Endodermal cell (in vitro differentiated cells): ENCODE measurements at regions not wholly inside any gene's neighbourhood (a gene's known extent, or its start where the extent isn't known, plus 50 kb on each side); places are given as distances from the start of the nearest gene placed in this dataset.

Source experiments
- DNase-seq: peaks from one replicate; pipeline ENCODE4 v3.0.0-alpha.2; 2017
- H3K27ac ChIP-seq: 2 replicates; pipeline ENCODE4 v1.5.1; 2013; ENCODE audit warnings: mild to moderate bottlenecking, low read depth, low read length, moderate library complexity
- H3K27me3 ChIP-seq: 2 replicates; pipeline ENCODE4 v1.6.1; 2013; ENCODE audit warnings: mild to moderate bottlenecking, low read length, moderate library complexity; ENCODE audit not compliant: insufficient read depth, control insufficient read depth, poor library complexity, severe bottlenecking
- H3K36me3 ChIP-seq: 2 replicates; pipeline ENCODE4 v1.7.0; 2013; ENCODE audit warnings: mild to moderate bottlenecking, low read length, moderate library complexity; ENCODE audit not compliant: control insufficient read depth, insufficient read depth
- H3K4me1 ChIP-seq: one replicate; pipeline ENCODE4 v1.7.0; 2013; ENCODE audit warnings: low read length; ENCODE audit not compliant: control insufficient read depth, insufficient read depth
- H3K4me3 ChIP-seq: 2 replicates; pipeline ENCODE4 v1.5.1; 2013; ENCODE audit warnings: mild to moderate bottlenecking, low read length, moderate library complexity
- H3K9ac ChIP-seq: 2 replicates; pipeline ENCODE4 v1.6.1; 2013; ENCODE audit warnings: mild to moderate bottlenecking, low read length, moderate library complexity; ENCODE audit not compliant: poor library complexity, severe bottlenecking; ENCODE audit errors: extremely low read depth
- H3K9me3 ChIP-seq: 2 replicates; pipeline ENCODE4 v1.6.1; 2013; ENCODE audit warnings: mild to moderate bottlenecking, low read length, moderate library complexity; ENCODE audit not compliant: control insufficient read depth
- H3K27ac Mint-ChIP-seq: 2 replicates; pipeline ENCODE4 v1.8.0; 2020; ENCODE audit warnings: mixed read lengths
- H3K27me3 Mint-ChIP-seq: 2 replicates; pipeline ENCODE4 v1.8.0; 2021; ENCODE audit warnings: mild to moderate bottlenecking, mixed read lengths; ENCODE audit not compliant: insufficient read depth
- H3K36me3 Mint-ChIP-seq: 2 replicates; pipeline ENCODE4 v1.8.0; 2020; ENCODE audit warnings: low read depth, mixed read lengths
- H3K4me1 Mint-ChIP-seq: 2 replicates; pipeline ENCODE4 v1.8.0; 2020; ENCODE audit warnings: mixed read lengths
- H3K4me3 Mint-ChIP-seq: 2 replicates; pipeline ENCODE4 v1.8.0; 2020; ENCODE audit warnings: mild to moderate bottlenecking, moderate library complexity, mixed read lengths
- H3K9me3 Mint-ChIP-seq: 2 replicates; pipeline ENCODE4 v1.8.0; 2020; ENCODE audit warnings: mild to moderate bottlenecking, mixed read lengths
- CTCF ChIP-seq: fragments of 200-600 bp; sonication (generic); conservative IDR thresholded peaks from 2 replicates; pipeline ENCODE4 v1.5.0; 2021; ENCODE audit warnings: antibody characterized with exemption, mild to moderate bottlenecking
- WGBS, 2 experiments: methylation state at CpG; one replicate each; pipeline versions ENCODE4 v1.1.5 to v1.1.7; 2013; ENCODE audit warnings: missing lambda C conversion rate in 2 of 2, mixed read lengths in 1 of 2; ENCODE audit not compliant: insufficient coverage in 1 of 2, insufficient read length in 1 of 2; 5-methylcytosine and 5-hydroxymethylcytosine counted together

GRCh38 chr20:20932156-20932555, 174.0 kb downstream of the LINC00237 start:
- H3K4me3 Mint-ChIP-seq = no peak overlapping the region
- Histone ChIP-seq H3K9ac (no peak overlapping the region), H3K27me3 (no peaks in the 10 kb centered on the region), H3K4me1 (no peaks in the 10 kb centered on the region), H3K4me3 (no peak overlapping the region), H3K36me3 (no peaks in the 10 kb centered on the region), H3K9me3 (no peaks in the 10 kb centered on the region), H3K27ac (no peak overlapping the region)
- no peaks in the 10 kb centered on the region for H3K4me1 Mint-ChIP-seq
- H3K9me3 Mint-ChIP-seq = no peaks in the 10 kb centered on the region
- TF ChIP-seq CTCF = no peak
- H3K27me3 Mint-ChIP-seq = peaks cover 12% of the 10 kb centered on the region
- 88 to 90% methylated on average over 4 to 5 of the region's 5 CpGs for WGBS, 2 experiments
- no peaks in the 10 kb centered on the region for H3K36me3 Mint-ChIP-seq
- DNase-seq = no peak
- no peak overlapping the region for H3K27ac Mint-ChIP-seq

- Histone ChIP-seq H3K27me3 (no peaks in the 10 kb centered on the region), H3K9ac (no peak overlapping the region), H3K4me3 (no peak overlapping the region), H3K36me3 (no peaks in the 10 kb centered on the region), H3K9me3 (no peaks in the 10 kb centered on the region), H3K4me1 (no peaks in the 10 kb centered on the region), H3K27ac (no peak overlapping the region)
- H3K27me3 Mint-ChIP-seq = peaks cover 12% of the 10 kb centered on the region
- no peak overlapping the region for H3K27ac Mint-ChIP-seq
- TF ChIP-seq CTCF = no peak
- H3K9me3 Mint-ChIP-seq = no peaks in the 10 kb centered on the region
- H3K4me1 Mint-ChIP-seq = no peaks in the 10 kb centered on the region
- no peaks in the 10 kb centered on the region for H3K36me3 Mint-ChIP-seq
- no peak for DNase-seq
- 93 to 100% methylated on average over 3 of the region's 3 CpGs for WGBS, 2 experiments
- H3K4me3 Mint-ChIP-seq = no peak overlapping the region
These were observed 174.5 kb downstream of the LINC00237 start for GRCh38 chr20:20931632-20932031.

- Mint-ChIP-seq H3K9me3 (no peaks in the 10 kb centered on the region), H3K27ac (no peak overlapping the region), H3K36me3 (no peaks in the 10 kb centered on the region), H3K4me1 (no peaks in the 10 kb centered on the region), H3K27me3 (peaks cover 12% of the 10 kb centered on the region), H3K4me3 (no peak overlapping the region)
- no peak for TF ChIP-seq CTCF
- Histone ChIP-seq H3K9me3 (no peaks in the 10 kb centered on the region), H3K9ac (no peak overlapping the region), H3K36me3 (no peaks in the 10 kb centered on the region), H3K27me3 (no peaks in the 10 kb centered on the region), H3K27ac (no peak overlapping the region), H3K4me1 (no peaks in the 10 kb centered on the region), H3K4me3 (no peak overlapping the region)
- no peak for DNase-seq
- 84% methylated on average over 3 of the region's 3 CpGs; no CpG with 5 or more reads in 1 of the 2 experiments for WGBS, 2 experiments
These were observed 175.1 kb downstream of the LINC00237 start for GRCh38 chr20:20931024-20931423.
